Ovary (tissue), 3 donors: ENCODE measurements at regions not wholly inside any gene's neighbourhood (a gene's known extent, or its start where the extent isn't known, plus 50 kb on each side); places are given as distances from the start of the nearest gene placed in this dataset.

Source experiments
- CTCF ChIP-seq, 3 donors: fragments of 450-650 bp in 2 of 3; fragments of 200-600 bp in 1 of 3; IDR thresholded peaks; one replicate each; pipeline versions ENCODE4 v1.5.1 to v1.8.0; 2016 to 2022; ENCODE audit warnings: antibody characterized with exemption in 3 of 3, mild to moderate bottlenecking in 1 of 3
- POLR2A ChIP-seq: fragments of 450-650 bp; IDR thresholded peaks from one replicate; pipeline ENCODE4 v1.6.1; 2017; ENCODE audit warnings: antibody characterized with exemption, mild to moderate bottlenecking, moderate library complexity
- donor health status: DM: no; HTN: no; CAD: no.

- TF ChIP-seq CTCF (IDR thresholded peaks at IDR 0.05) (no peak), POLR2A (no peak)
These were observed 743.3 kb upstream of the AGA start for GRCh38 chr4:178185517-178185916.
